DND-41 (cell line): ENCODE measurements at regions not wholly inside any gene's neighbourhood (a gene's known extent, or its start where the extent isn't known, plus 50 kb on each side); places are given as distances from the start of the nearest gene placed in this dataset.

ENCODE experiments used
- EZH2 ChIP-seq: IDR thresholded peaks from 3 replicates; pipeline ENCODE4 v1.6.1; 2012; ENCODE audit warnings: borderline replicate concordance, low read depth, mild to moderate bottlenecking, moderate library complexity, low read length, inconsistent platforms; ENCODE audit not compliant: severe bottlenecking
- TF ChIP-seq, protein P1 (sequence below): IDR thresholded peaks from 2 replicates; pipeline ENCODE4 v1.5.1; 2012; ENCODE audit warnings: borderline replicate concordance, low read length, moderate library complexity, mild to moderate bottlenecking; ENCODE audit not compliant: poor library complexity, severe bottlenecking; ENCODE audit errors: extremely low read depth

DNA sequence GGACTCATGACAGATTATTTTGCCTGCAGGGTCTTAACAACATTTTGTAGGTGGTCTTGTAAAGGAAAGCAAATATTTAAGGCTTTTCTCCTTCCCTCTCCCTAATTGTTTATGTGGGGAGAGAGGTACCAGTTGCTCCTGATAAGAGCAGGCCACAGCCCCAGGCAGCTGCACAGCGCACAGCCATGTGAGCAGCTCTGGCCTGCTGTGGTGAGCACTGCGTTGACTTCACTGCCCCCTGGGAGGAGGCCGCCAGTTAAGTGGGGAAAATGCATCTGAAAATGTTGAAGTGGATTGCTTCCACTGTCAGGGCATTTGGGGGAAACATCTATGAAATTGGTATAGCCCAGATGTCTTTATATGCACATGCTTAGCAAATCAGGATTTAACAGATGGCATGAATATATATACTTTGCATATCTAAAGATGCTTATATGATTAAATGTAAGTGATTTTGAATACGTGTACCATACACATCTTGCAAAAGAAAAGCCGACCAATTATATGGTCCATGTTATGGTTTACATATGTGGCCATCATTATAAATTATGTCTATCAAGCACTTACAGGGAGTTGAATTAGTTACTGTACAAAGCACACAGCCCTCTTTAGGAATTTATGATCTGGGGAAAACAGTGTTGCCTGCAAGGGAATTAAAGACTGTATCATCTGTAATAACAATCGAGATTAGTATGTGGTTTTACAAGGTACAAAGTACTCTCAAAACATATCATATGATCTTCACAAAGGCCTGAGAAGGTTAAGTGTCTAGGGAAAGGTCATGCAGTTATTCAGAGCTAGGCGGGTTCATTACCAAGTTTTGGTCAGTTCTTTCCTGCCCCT, 132.1 kb downstream of the RHOU start:
- TF ChIP-seq, protein P1, sequence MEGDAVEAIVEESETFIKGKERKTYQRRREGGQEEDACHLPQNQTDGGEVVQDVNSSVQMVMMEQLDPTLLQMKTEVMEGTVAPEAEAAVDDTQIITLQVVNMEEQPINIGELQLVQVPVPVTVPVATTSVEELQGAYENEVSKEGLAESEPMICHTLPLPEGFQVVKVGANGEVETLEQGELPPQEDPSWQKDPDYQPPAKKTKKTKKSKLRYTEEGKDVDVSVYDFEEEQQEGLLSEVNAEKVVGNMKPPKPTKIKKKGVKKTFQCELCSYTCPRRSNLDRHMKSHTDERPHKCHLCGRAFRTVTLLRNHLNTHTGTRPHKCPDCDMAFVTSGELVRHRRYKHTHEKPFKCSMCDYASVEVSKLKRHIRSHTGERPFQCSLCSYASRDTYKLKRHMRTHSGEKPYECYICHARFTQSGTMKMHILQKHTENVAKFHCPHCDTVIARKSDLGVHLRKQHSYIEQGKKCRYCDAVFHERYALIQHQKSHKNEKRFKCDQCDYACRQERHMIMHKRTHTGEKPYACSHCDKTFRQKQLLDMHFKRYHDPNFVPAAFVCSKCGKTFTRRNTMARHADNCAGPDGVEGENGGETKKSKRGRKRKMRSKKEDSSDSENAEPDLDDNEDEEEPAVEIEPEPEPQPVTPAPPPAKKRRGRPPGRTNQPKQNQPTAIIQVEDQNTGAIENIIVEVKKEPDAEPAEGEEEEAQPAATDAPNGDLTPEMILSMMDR = no peak
- no peak for TF ChIP-seq EZH2
